Heart left ventricle (tissue), 16 donors: ENCODE measurements at regions not wholly inside any gene's neighbourhood (a gene's known extent, or its start where the extent isn't known, plus 50 kb on each side); places are given as distances from the start of the nearest gene placed in this dataset.

ENCODE experiments used
- ATAC-seq, 4 donors: fragments of 200-7000 bp; cut with Tn5 transposase; one replicate each; pipeline ENCODE4 v1.9.1; 2020 to 2022; ENCODE audit warnings: moderate library complexity in 4 of 4, mild to moderate bottlenecking in 3 of 4, moderate number of reproducible peaks in 1 of 4
- DNase-seq, 5 donors: peaks; one replicate each; pipeline ENCODE4 v3.0.0-alpha.2; 2020
- H3K27ac ChIP-seq, 12 donors: fragments of 200-600 bp; sonication (generic) in 4 of 12; one replicate each; pipeline versions ENCODE4 v1.5.0 to v1.8.0; 2016 to 2022; ENCODE audit warnings: mild to moderate bottlenecking in 2 of 12
- H3K27me3 ChIP-seq, 9 donors: fragments of 200-600 bp; sonication (generic) in 2 of 9; one replicate each; pipeline versions ENCODE4 v1.5.1 to v1.8.0; 2016 to 2022; ENCODE audit warnings: mild to moderate bottlenecking in 3 of 9
- H3K36me3 ChIP-seq, 9 donors: fragments of 200-600 bp; sonication (generic) in 2 of 9; one replicate each; pipeline versions ENCODE4 v1.5.0 to v1.8.0; 2018 to 2022; ENCODE audit warnings: mild to moderate bottlenecking in 2 of 9
- H3K4me1 ChIP-seq, 12 donors: fragments of 200-600 bp; sonication (generic) in 4 of 12; one replicate each; pipeline versions ENCODE4 v1.5.0 to v1.8.0; 2016 to 2022; ENCODE audit warnings: mild to moderate bottlenecking in 3 of 12
- H3K4me3 ChIP-seq, 12 donors: fragments of 200-600 bp; sonication (generic) in 4 of 12; one replicate each; pipeline versions ENCODE4 v1.5.0 to v1.8.0; 2017 to 2022; ENCODE audit warnings: mild to moderate bottlenecking in 9 of 12, moderate library complexity in 4 of 12
- H3K9me3 ChIP-seq, 12 donors: fragments of 200-600 bp; sonication (generic) in 4 of 12; one replicate each; pipeline versions ENCODE4 v1.5.0 to v1.8.0; 2016 to 2022; ENCODE audit warnings: mild to moderate bottlenecking in 1 of 12
- POLR2A ChIP-seq, 2 donors: fragments of 450-650 bp; IDR thresholded peaks; one replicate each; pipeline ENCODE4 v1.6.1; 2017; ENCODE audit warnings: antibody characterized with exemption in 2 of 2, mild to moderate bottlenecking in 2 of 2, moderate library complexity in 2 of 2
- WGBS, 4 donors: extraction: QIAGEN DNeasy Blood & Tissue Kit in 2 of 4; methylation state at CpG; one replicate each; pipeline versions ENCODE4 v1.1.5 to v1.1.7; 2013 to 2018; 5-methylcytosine and 5-hydroxymethylcytosine counted together
- intact Hi-C, 10 donors: fragments of 100-400 bp; cut with DNase I; formaldehyde crosslinking; loops; one replicate each; pipeline versions ENCODE4 v1.11.1 to v1.14.2; 2022
- TF ChIP-seq, protein P1 (sequence below), 12 donors: fragments of 200-600 bp; sonication (generic) in 4 of 12; IDR thresholded peaks; one replicate each; pipeline versions ENCODE4 v1.5.0 to v1.8.0; 2018 to 2022; ENCODE audit warnings: antibody characterized with exemption in 12 of 12, mild to moderate bottlenecking in 5 of 12
- donor health status: ischemic (EF 13 %, LVEDD 7.1; RV severe dilation, severe dysfunction).
- donor health status: healthy with polysubstance abuse.
- donor health status: DM: no; HTN: yes; CAD: no.
- donor health status: DM: no; HTN: no; CAD: no.
- donor health status: ischemic (EF 25% LVEDD 6.9; RV normal size, moderate dysfunction).
- donor health status: ischemic (EF 25% LVEDD 5.7; RV mildly dilated, moderate dysfunction).
- donor health status: healthy.
- donor health status: DM: yes; HTN: yes; CAD: no.
- donor health status: ischemic (EF 35%, LVEDD 5.7; RV mildly dilated, moderate dysfunction).
- donor health status: nonischemic (EF 11% LVEDD 7.7; RV severe dilation, severe dysfunction).
- donor health status: DM: yes; HTN: yes; CAD: no.
- donor health status: PGD.
- donor health status: ischemic (EF 29% LVEDD 5.4; RV normal size, mild dysfunction).
- donor health status: nonischemic (EF 23%, LVEDD 6.1; RV moderate dilation, normal function).

DNA sequence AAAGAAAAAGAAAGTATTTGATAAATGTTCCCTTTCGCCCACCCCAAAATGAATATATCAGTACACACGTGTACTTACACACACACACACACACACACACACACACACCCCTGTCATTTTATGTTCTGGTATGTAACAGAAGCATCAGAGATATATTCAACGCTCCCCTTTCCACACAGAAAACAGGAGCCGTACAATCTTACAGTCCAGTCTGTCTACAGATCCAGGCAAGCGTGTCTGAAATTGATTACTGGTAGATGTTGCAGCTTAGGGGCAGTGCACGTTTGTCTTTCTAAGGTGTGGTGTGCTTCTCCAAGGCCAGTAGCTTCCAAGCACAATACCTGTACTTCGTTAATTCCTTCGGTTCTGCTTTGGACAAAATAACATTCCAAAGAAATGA is 143.7 kb upstream of the RNF32 start:
- Histone ChIP-seq H3K27ac (no peak overlapping the region), H3K36me3 (no peaks in the 10 kb centered on the region), H3K4me3 (no peak overlapping the region), H3K27me3 (peaks cover 0 to 12% (median 0%) of the 10 kb centered on the region in 9 donors), H3K4me1 (no peaks in the 10 kb centered on the region), H3K9me3 (peaks cover 0 to 15% (median 2%) of the 10 kb centered on the region in 12 donors)
- DNase-seq (no peak), ATAC-seq (no peak)
- WGBS, 4 donors, result 80 to 90% (median 85%) methylated on average over 8 of the region's 8 CpGs
- TF ChIP-seq, protein P1, sequence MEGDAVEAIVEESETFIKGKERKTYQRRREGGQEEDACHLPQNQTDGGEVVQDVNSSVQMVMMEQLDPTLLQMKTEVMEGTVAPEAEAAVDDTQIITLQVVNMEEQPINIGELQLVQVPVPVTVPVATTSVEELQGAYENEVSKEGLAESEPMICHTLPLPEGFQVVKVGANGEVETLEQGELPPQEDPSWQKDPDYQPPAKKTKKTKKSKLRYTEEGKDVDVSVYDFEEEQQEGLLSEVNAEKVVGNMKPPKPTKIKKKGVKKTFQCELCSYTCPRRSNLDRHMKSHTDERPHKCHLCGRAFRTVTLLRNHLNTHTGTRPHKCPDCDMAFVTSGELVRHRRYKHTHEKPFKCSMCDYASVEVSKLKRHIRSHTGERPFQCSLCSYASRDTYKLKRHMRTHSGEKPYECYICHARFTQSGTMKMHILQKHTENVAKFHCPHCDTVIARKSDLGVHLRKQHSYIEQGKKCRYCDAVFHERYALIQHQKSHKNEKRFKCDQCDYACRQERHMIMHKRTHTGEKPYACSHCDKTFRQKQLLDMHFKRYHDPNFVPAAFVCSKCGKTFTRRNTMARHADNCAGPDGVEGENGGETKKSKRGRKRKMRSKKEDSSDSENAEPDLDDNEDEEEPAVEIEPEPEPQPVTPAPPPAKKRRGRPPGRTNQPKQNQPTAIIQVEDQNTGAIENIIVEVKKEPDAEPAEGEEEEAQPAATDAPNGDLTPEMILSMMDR (IDR thresholded peaks at IDR 0.05), result no peak
- no peak for TF ChIP-seq POLR2A (IDR thresholded peaks at IDR 0.05)
- intact Hi-C loops, result loop anchor here in 1 of 10 donors (10.0 kb wide), 1 partner anchor 942 kb away; no protein-coding TSS in a partner anchor

DNA sequence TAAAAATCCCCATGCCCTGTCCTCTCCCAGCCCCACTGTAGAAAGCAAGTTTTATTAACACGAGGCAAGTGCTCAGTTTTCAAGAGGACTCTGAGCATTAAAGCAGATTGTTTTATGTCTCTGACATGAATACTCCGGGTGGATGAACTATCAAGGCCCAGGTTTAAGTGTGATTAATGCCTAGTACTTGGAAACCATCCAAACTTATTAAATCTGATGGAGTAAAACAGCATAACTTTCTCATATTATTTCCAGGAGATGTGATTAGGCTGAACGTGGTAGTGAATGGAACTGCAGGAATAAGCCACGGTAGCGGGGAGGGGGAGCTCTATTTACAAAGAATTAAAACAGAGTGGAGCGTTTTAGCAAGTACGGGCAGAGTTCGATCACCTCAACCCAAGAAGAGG is 144.2 kb upstream of the RNF32 start:
- ATAC-seq (no peak), DNase-seq (no peak)
- WGBS, 4 donors, result 64 to 71% (median 69%) methylated on average over 8 of the region's 8 CpGs

DNA sequence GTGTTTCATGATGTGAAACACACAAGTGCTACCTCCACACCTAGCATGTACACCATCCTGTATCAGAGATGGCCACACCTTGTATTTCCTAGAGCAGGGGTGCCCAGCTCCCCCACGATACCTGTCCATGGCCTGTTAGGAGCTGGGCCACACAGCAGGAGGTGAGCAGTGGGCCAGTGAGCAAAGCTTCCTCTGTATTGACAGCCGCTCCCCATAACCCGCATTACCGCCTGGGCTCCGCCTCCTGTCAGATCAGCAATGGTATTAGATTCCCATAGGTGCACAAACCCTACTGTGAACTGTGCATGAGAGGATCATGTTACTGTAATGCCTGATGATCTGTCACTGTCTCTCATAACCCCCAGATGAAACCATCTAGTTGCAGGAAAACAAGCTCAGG is 145.6 kb upstream of the RNF32 start:
- no peak for DNase-seq
- intact Hi-C loops, result loop anchor here in 1 of 10 donors (10.0 kb wide), 1 partner anchor 940 kb away; no protein-coding TSS in a partner anchor
- H3K36me3 ChIP-seq, result no peaks in the 10 kb centered on the region
- no peak for TF ChIP-seq POLR2A (IDR thresholded peaks at IDR 0.05)
- TF ChIP-seq, protein P1 (IDR thresholded peaks at IDR 0.05), result no peak
- ATAC-seq, result no peak
- WGBS, 4 donors, result 89 to 98% (median 93%) methylated on average over 5 of the region's 5 CpGs
- H3K9me3 ChIP-seq, result no peaks in the 10 kb centered on the region
- H3K4me3 ChIP-seq, result no peak overlapping the region
- H3K27me3 ChIP-seq, result peaks cover 0 to 12% (median 0%) of the 10 kb centered on the region in 9 donors
- H3K4me1 ChIP-seq, result no peaks in the 10 kb centered on the region
- no peak overlapping the region for H3K27ac ChIP-seq

More for the DNA sequence above, 144.2 kb upstream of the RNF32 start:
- intact Hi-C loops, result loop anchor here in 1 of 10 donors (10.0 kb wide), 1 partner anchor 942 kb away; no protein-coding TSS in a partner anchor
- H3K4me3 ChIP-seq, result no peak overlapping the region
- H3K4me1 ChIP-seq, result no peaks in the 10 kb centered on the region
- H3K36me3 ChIP-seq, result no peaks in the 10 kb centered on the region
- TF ChIP-seq POLR2A (IDR thresholded peaks at IDR 0.05), result no peak
- TF ChIP-seq, protein P1 (IDR thresholded peaks at IDR 0.05), result no peak
- no peak overlapping the region for H3K27ac ChIP-seq
- peaks cover 0 to 12% (median 0%) of the 10 kb centered on the region in 9 donors for H3K27me3 ChIP-seq
- peaks cover 0 to 12% (median 1%) of the 10 kb centered on the region in 12 donors for H3K9me3 ChIP-seq

DNA sequence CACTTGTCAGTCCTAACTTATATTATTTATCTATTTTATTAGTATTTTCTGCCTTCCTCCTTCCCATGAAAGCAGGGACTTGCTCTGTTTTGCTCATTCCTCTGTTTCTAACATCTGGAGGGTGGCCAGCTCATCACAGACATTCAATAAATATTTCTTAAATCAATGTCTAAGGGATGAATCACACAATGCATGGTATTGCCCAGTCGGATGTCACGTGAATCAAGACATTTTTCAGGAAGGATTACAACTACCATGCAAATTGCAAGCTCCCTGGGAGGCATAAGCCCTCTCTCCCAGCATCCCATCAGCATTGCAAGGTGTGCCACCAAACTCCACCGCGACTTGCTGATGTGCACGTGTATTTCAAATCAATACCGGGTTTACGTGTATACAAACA is 146.6 kb upstream of the RNF32 start:
- Histone ChIP-seq H3K4me1 (no peaks in the 10 kb centered on the region), H3K27me3 (peaks cover 0 to 12% (median 0%) of the 10 kb centered on the region in 9 donors), H3K9me3 (no peaks in the 10 kb centered on the region), H3K27ac (no peak overlapping the region), H3K36me3 (no peaks in the 10 kb centered on the region), H3K4me3 (no peak overlapping the region)
- TF ChIP-seq POLR2A (IDR thresholded peaks at IDR 0.05), result no peak
- TF ChIP-seq, protein P1 (IDR thresholded peaks at IDR 0.05), result no peak
- ATAC-seq, result no peak
- WGBS, 4 donors, result 70 to 91% (median 90%) methylated on average over 7 of the region's 7 CpGs
- no peak for DNase-seq
- intact Hi-C loops, result loop anchor here in 1 of 10 donors (10.0 kb wide), 1 partner anchor 939 kb away; no protein-coding TSS in a partner anchor
